H9 (cell line): ENCODE measurements at regions not wholly inside any gene's neighbourhood (a gene's known extent, or its start where the extent isn't known, plus 50 kb on each side); places are given as distances from the start of the nearest gene placed in this dataset.

Experiments
- DNase-seq: peaks from one replicate; pipeline ENCODE4 v3.0.0-alpha.2; 2017
- H2AFZ ChIP-seq: one replicate; pipeline ENCODE4 v1.6.1; 2013; ENCODE audit warnings: mild to moderate bottlenecking, low read length, control low read depth, moderate library complexity
- H2AK5ac ChIP-seq: 2 replicates; pipeline ENCODE4 v1.6.1; 2013; ENCODE audit warnings: low read length, control low read depth, mixed read lengths; ENCODE audit not compliant: insufficient read length
- H2BK120ac ChIP-seq: one replicate; pipeline ENCODE4 v1.6.1; 2013; ENCODE audit warnings: low read depth, mild to moderate bottlenecking, low read length, control low read depth, inconsistent platforms; ENCODE audit not compliant: poor library complexity, severe bottlenecking
- H2BK12ac ChIP-seq: 2 replicates; pipeline ENCODE4 v1.6.1; 2013; ENCODE audit warnings: low read length, control low read depth, mixed read lengths, low read depth; ENCODE audit not compliant: insufficient read length
- H2BK15ac ChIP-seq: 2 replicates; pipeline ENCODE4 v1.6.1; 2013; ENCODE audit warnings: low read depth, low read length, control low read depth
- H2BK20ac ChIP-seq: one replicate; pipeline ENCODE4 v1.6.1; 2013; ENCODE audit warnings: low read depth, mild to moderate bottlenecking, low read length, control low read depth, inconsistent platforms; ENCODE audit not compliant: poor library complexity, severe bottlenecking
- H2BK5ac ChIP-seq: 2 replicates; pipeline ENCODE4 v1.6.1; 2013; ENCODE audit warnings: low read length, control low read depth, mixed read lengths; ENCODE audit not compliant: insufficient read length
- H3K14ac ChIP-seq: 2 replicates; pipeline ENCODE4 v1.6.1; 2013; ENCODE audit warnings: low read length, control low read depth; ENCODE audit not compliant: insufficient read depth
- H3K18ac ChIP-seq: 2 replicates; pipeline ENCODE4 v1.6.1; 2013; ENCODE audit warnings: low read depth, mild to moderate bottlenecking, mixed read lengths, low read length, control low read depth; ENCODE audit not compliant: insufficient read length
- H3K23ac ChIP-seq: 2 replicates; pipeline ENCODE4 v1.6.1; 2013; ENCODE audit warnings: low read length, control low read depth, mixed read lengths, low read depth; ENCODE audit not compliant: insufficient read length
- H3K23me2 ChIP-seq: 2 replicates; pipeline ENCODE4 v1.6.1; 2013; ENCODE audit warnings: low read depth, mild to moderate bottlenecking, mixed read lengths, low read length, control low read depth; ENCODE audit not compliant: insufficient read length, poor library complexity, severe bottlenecking
- H3K27ac ChIP-seq: 2 replicates; pipeline ENCODE4 v1.5.1; 2013; ENCODE audit warnings: low read length, control low read depth, mixed read lengths, low read depth; ENCODE audit not compliant: insufficient read length
- H3K27me3 ChIP-seq: 2 replicates; pipeline ENCODE4 v1.6.1; 2013; ENCODE audit warnings: low read length, control low read depth, inconsistent platforms; ENCODE audit not compliant: insufficient read depth
- H3K4ac ChIP-seq: 2 replicates; pipeline ENCODE4 v1.6.1; 2013; ENCODE audit warnings: low read depth, mild to moderate bottlenecking, control low read depth, inconsistent platforms, low read length, moderate library complexity
- H3K4me1 ChIP-seq: 2 replicates; pipeline ENCODE4 v1.6.1; 2013; ENCODE audit warnings: low read length, control low read depth, inconsistent platforms; ENCODE audit not compliant: insufficient read depth
- H3K4me2 ChIP-seq: 2 replicates; pipeline ENCODE4 v1.6.1; 2013; ENCODE audit warnings: low read length, control low read depth, mixed read lengths; ENCODE audit not compliant: insufficient read length, insufficient read depth
- H3K56ac ChIP-seq: 2 replicates; pipeline ENCODE4 v1.6.1; 2013; ENCODE audit warnings: low read depth, mild to moderate bottlenecking, mixed read lengths, low read length, control low read depth; ENCODE audit not compliant: insufficient read length
- H3K79me1 ChIP-seq: 2 replicates; pipeline ENCODE4 v1.6.1; 2013; ENCODE audit warnings: low read depth, mild to moderate bottlenecking, moderate library complexity, low read length, control low read depth, inconsistent platforms; ENCODE audit not compliant: insufficient read depth, poor library complexity, severe bottlenecking
- H3K79me2 ChIP-seq: 2 replicates; pipeline ENCODE4 v1.6.1; 2013; ENCODE audit warnings: low read length, control low read depth, inconsistent platforms; ENCODE audit not compliant: insufficient read depth
- H3K9ac ChIP-seq: 2 replicates; pipeline ENCODE4 v1.6.1; 2013; ENCODE audit warnings: low read length, control low read depth, mixed read lengths; ENCODE audit not compliant: insufficient read length; ENCODE audit errors: extremely low read depth
- H3K9me3 ChIP-seq: one replicate; pipeline ENCODE4 v1.6.1; 2013; ENCODE audit warnings: low read depth, low read length, inconsistent platforms; ENCODE audit not compliant: control insufficient read depth
- H3T11ph ChIP-seq: one replicate; pipeline ENCODE4 v1.6.1; 2013; ENCODE audit warnings: mild to moderate bottlenecking, low read length, control low read depth, inconsistent platforms
- H4K20me1 ChIP-seq: one replicate; pipeline ENCODE4 v1.6.1; 2013; ENCODE audit not compliant: control insufficient read depth, insufficient read length, insufficient read depth
- H4K5ac ChIP-seq: 2 replicates; pipeline ENCODE4 v1.6.1; 2013; ENCODE audit warnings: low read depth, mild to moderate bottlenecking, mixed read lengths, low read length, control low read depth; ENCODE audit not compliant: insufficient read length
- H4K8ac ChIP-seq: replicated peaks from 2 replicates; pipeline ENCODE4 v1.6.1; 2013; ENCODE audit warnings: low read length, control low read depth, mixed read lengths, low read depth; ENCODE audit not compliant: insufficient read length
- H4K91ac ChIP-seq: 2 replicates; pipeline ENCODE4 v1.6.1; 2013; ENCODE audit warnings: low read depth, mild to moderate bottlenecking, moderate library complexity, mixed read lengths, low read length, control low read depth; ENCODE audit not compliant: insufficient read length
- H3K27ac Mint-ChIP-seq, 3 experiments: 2 replicates in 2 of 3; 3 replicates in 1 of 3; pipeline ENCODE4 v1.8.0; 2020 to 2021; ENCODE audit warnings: mixed read lengths in 3 of 3, mild to moderate bottlenecking in 1 of 3, moderate library complexity in 1 of 3
- H3K27me3 Mint-ChIP-seq: 2 replicates; pipeline ENCODE4 v1.8.0; 2021; ENCODE audit warnings: low read depth, mild to moderate bottlenecking, moderate library complexity, mixed read lengths
- H3K36me3 Mint-ChIP-seq, 3 experiments: 2 replicates in 2 of 3; 3 replicates in 1 of 3; pipeline ENCODE4 v1.8.0; 2020 to 2021; ENCODE audit warnings: low read depth in 3 of 3, mixed read lengths in 3 of 3; ENCODE audit not compliant: insufficient read depth in 1 of 3
- H3K4me1 Mint-ChIP-seq, 2 experiments: 2 replicates each; pipeline ENCODE4 v1.8.0; 2020; ENCODE audit warnings: mixed read lengths in 2 of 2
- H3K4me3 Mint-ChIP-seq, 2 experiments: 2 replicates in 1 of 2; 3 replicates in 1 of 2; pipeline ENCODE4 v1.8.0; 2020 to 2021; ENCODE audit warnings: mild to moderate bottlenecking in 2 of 2, mixed read lengths in 2 of 2, moderate library complexity in 1 of 2
- H3K9me3 Mint-ChIP-seq, 2 experiments: 2 replicates in 1 of 2; 3 replicates in 1 of 2; pipeline ENCODE4 v1.8.0; 2020; ENCODE audit warnings: mild to moderate bottlenecking in 2 of 2, mixed read lengths in 2 of 2, moderate library complexity in 1 of 2
- WGBS: extraction: QIAGEN DNeasy Blood & Tissue Kit; methylation state at CpG from one replicate; pipeline ENCODE4 v1.1.7; 2013; ENCODE audit warnings: missing lambda C conversion rate, low lambda C conversion rate, mixed read lengths; ENCODE audit not compliant: insufficient read length; ENCODE audit errors: extremely low coverage; 5-methylcytosine and 5-hydroxymethylcytosine counted together
- TF ChIP-seq, protein P1 (sequence below): fragments of 200-600 bp; sonication (generic); conservative IDR thresholded peaks from 3 replicates; pipeline ENCODE4 v1.8.0; 2021; ENCODE audit warnings: antibody characterized with exemption, mild to moderate bottlenecking

DNA sequence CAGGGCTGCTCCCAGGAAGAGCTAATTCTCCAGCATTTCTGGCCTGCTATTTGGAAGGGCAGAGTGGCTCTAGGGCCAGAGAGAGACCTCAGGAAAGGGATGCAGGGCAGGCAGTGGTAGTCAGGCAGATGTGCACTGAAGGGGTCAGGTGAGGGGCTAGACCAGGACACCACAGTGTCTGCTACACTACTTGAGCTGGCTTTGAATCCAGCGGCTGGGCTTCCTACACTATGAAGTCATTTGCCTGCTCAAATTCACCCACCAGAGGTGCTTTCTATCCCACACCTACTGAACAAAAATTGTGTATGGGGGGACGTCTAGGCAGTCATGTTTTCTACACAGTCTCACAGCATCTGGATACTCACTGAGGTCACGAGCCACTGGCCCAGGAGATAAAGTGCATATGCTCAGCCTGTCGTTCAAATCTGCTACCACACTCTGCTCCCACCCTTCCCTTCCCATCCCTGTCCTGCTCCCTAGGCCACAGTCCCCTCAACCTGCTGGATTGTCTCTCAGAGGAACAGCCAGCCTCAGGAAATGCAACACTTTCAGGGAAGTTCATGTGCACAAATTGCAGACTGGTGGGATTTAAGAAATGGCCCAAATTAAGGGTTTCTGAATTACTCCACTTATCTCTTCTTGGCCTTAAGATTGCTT, 49.9 kb upstream of the SLC6A11 start:
- H2AFZ ChIP-seq, result no peak overlapping the region
- H3K14ac ChIP-seq, result no peak overlapping the region
- H3K79me2 ChIP-seq, result no peaks in the 10 kb centered on the region
- H4K5ac ChIP-seq, result no peak overlapping the region
- H3K9me3 Mint-ChIP-seq, result no peaks in the 10 kb centered on the region
- H3K4me2 ChIP-seq, result no peak overlapping the region
- H3K9ac ChIP-seq, result no peak overlapping the region
- no peaks in the 10 kb centered on the region for H3K9me3 ChIP-seq
- no peaks in the 10 kb centered on the region for H3K36me3 Mint-ChIP-seq
- peaks cover 8 to 15% of the 10 kb centered on the region in 2 experiments for H3K4me1 Mint-ChIP-seq
- no peaks in the 10 kb centered on the region; the same call in 1 of the 2 replicates for H3K27me3 ChIP-seq
- no peak overlapping the region for H3K18ac ChIP-seq
- no peak overlapping the region for H2BK5ac ChIP-seq
- H3K4me1 ChIP-seq, result no peaks in the 10 kb centered on the region; the same call in 1 of the 2 replicates
- no peak overlapping the region for H3K4ac ChIP-seq
- H2BK20ac ChIP-seq, result no peak overlapping the region
- no peak overlapping the region for H2AK5ac ChIP-seq
- no CpG with 5 or more reads among the region's 4 CpGs for WGBS
- H3K27me3 Mint-ChIP-seq, result peaks cover 20% of the 10 kb centered on the region
- H3K27ac Mint-ChIP-seq, result no peak overlapping the region
- H3K4me3 Mint-ChIP-seq, result no peak overlapping the region
- H4K20me1 ChIP-seq, result no peaks in the 10 kb centered on the region
- no peak overlapping the region for H4K91ac ChIP-seq
- no peak overlapping the region for H3K27ac ChIP-seq
- no peak overlapping the region for H2BK15ac ChIP-seq
- TF ChIP-seq, protein P1, sequence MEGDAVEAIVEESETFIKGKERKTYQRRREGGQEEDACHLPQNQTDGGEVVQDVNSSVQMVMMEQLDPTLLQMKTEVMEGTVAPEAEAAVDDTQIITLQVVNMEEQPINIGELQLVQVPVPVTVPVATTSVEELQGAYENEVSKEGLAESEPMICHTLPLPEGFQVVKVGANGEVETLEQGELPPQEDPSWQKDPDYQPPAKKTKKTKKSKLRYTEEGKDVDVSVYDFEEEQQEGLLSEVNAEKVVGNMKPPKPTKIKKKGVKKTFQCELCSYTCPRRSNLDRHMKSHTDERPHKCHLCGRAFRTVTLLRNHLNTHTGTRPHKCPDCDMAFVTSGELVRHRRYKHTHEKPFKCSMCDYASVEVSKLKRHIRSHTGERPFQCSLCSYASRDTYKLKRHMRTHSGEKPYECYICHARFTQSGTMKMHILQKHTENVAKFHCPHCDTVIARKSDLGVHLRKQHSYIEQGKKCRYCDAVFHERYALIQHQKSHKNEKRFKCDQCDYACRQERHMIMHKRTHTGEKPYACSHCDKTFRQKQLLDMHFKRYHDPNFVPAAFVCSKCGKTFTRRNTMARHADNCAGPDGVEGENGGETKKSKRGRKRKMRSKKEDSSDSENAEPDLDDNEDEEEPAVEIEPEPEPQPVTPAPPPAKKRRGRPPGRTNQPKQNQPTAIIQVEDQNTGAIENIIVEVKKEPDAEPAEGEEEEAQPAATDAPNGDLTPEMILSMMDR, result no peak
- no peak overlapping the region for H3K23ac ChIP-seq
- H3T11ph ChIP-seq, result no peak overlapping the region
- no peak overlapping the region for H4K8ac ChIP-seq
- no peak overlapping the region for H3K56ac ChIP-seq
- no peak overlapping the region for H2BK12ac ChIP-seq
- no peaks in the 10 kb centered on the region for H3K79me1 ChIP-seq
- DNase-seq, result no peak
- H3K23me2 ChIP-seq, result no peaks in the 10 kb centered on the region
- no peak overlapping the region for H2BK120ac ChIP-seq
